GM21390 (cell line): ENCODE measurements at regions not wholly inside any gene's neighbourhood (a gene's known extent, or its start where the extent isn't known, plus 50 kb on each side); places are given as distances from the start of the nearest gene placed in this dataset.

Experiments used
- ATAC-seq: cut with Tn5 transposase; IDR thresholded peaks from one replicate; pipeline ENCODE4 v1.9.1; 2021; ENCODE audit not compliant: unreplicated experiment

DNA sequence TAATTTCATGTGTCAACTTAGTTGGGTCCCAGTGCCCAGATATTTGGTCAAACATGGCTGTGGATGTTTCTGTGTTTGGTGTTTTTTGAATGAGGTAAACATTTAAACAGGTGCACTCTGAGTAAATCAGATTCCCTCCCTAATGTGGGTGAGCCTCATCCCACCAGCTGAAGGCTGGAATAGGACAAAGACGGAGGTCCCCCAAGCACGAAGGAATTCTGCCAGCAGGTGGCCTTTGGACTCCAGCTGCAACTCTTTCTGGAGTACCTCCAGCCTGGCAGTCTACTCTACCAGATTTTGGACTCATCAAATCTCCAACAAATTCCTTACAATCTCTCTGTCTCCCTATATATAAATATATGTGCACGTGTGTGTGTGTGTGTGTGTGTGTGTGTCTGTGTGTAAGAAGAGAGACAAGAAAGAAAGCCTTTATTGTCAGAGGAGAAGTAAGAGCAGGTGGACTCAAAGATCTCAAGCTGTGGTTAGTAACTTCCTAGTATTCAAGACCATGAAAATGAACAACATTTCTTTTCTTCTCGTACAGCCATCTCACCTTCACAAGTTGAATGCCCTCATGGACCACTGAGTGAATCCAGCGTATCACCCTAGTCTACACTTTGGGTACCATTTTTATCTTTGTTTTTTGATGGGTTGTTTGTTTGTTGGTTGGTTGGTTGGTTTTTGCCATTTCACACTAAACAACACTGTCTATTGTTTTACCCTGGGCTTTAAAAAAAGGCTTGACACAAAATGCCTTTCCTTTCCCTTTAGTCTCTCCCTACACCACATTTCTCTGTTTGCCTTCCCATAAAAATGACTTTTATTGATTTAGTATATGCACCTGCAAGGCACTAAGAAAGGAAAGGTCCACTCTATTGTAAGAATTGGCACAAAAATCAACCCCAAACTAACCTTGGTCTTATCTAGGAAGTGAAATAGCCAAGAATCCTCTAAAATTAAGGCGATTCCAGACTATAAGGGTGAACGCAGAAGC, 118.7 kb downstream of the TENT4A start:
- no peak for ATAC-seq

DNA sequence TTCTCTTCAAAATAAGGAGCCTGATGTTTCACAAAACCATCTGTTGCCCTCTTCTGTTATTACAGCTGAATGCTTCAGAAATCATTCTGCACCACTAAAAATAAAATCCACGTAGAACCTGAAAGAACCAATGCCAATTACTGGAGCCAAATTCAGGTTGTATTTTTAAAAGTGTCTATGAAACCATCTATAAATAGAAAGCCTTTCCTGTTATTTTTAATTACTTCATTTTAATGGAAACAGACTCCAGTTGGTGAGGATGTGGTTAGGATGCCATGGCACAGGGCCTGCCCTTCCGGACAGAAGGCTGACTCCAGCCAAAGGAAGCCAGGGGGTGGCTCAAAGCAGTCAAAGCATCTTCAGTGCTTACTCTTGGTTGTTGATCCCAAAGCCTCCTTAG, 119.8 kb downstream of the TENT4A start:
- ATAC-seq: no peak

- ATAC-seq: no peak
Observed at GRCh38 chr5:6833406-6833805, 120.2 kb downstream of the TENT4A start.

- no peak for ATAC-seq
Observed at GRCh38 chr5:6837095-6837494, 123.9 kb downstream of the TENT4A start.

- ATAC-seq: no peak
Observed at GRCh38 chr5:6837519-6838110, 124.4 kb downstream of the TENT4A start.

- ATAC-seq: no peak
Observed at GRCh38 chr5:6838736-6839135, 125.5 kb downstream of the TENT4A start.

GRCh38 chr5:6840136-6840793, 127.0 kb downstream of the TENT4A start:
- ATAC-seq: no peak

DNA sequence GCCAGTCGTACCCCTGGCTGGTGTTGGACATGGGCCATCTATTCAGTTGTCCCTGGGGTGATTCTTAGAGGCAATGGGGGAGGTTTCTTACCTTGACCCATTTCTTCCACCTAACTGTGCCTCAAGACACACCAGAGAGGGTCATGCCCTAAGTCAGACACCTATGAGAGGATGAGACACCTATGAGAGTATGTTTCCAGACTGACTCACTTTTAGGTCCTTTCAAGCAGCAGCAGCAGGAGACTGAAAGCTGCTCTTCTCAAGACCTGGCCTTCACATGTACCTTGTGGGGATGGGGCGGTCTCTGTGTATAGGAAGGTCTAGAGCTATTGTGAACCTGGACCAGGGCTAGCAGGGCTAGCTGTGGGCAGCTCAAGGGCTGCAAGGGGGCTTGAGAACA, 130.1 kb downstream of the TENT4A start:
- no peak for ATAC-seq

DNA sequence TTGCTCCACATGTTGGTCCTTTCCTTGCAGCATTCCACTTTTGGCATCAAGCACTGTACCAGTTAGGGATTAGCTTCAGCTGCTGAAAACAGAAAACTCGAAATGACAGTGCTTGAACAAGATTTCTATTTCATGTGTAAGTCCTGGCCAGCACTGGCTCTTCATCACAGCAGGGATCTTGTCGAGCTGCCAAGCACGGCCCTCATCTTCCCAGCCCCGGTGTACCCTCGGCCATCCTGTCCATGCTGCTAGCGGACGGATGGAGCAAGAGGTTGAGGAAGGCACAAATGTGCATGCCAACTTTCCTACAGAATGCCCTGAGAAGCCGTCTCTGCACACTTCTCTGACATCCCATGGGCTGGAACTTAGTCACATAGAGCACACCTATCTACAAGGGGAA, 130.6 kb downstream of the TENT4A start:
- no peak for ATAC-seq

DNA sequence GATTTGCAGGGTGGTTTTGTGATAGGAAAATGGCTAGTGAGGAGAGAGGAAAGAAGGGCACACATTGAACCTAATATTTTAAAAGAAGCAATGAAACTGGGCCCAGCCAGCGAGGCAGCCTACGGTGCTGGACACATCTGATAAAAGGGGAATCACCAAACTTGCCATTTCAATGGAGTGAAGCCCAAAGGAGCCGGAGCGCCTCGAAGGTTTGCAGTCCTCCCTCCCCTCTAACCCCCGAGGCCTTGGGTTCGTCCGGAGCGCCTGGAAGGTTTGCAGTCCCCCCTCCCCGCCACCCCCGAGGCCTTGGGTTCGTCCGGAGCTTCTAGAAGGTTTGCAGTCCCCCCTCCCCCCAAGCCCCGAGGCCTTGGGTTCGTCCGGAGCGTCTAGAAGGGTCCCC, 132.6 kb downstream of the TENT4A start:
- no peak for ATAC-seq

- ATAC-seq: no peak
Observed at GRCh38 chr5:6847870-6848269, 134.6 kb downstream of the TENT4A start.

DNA sequence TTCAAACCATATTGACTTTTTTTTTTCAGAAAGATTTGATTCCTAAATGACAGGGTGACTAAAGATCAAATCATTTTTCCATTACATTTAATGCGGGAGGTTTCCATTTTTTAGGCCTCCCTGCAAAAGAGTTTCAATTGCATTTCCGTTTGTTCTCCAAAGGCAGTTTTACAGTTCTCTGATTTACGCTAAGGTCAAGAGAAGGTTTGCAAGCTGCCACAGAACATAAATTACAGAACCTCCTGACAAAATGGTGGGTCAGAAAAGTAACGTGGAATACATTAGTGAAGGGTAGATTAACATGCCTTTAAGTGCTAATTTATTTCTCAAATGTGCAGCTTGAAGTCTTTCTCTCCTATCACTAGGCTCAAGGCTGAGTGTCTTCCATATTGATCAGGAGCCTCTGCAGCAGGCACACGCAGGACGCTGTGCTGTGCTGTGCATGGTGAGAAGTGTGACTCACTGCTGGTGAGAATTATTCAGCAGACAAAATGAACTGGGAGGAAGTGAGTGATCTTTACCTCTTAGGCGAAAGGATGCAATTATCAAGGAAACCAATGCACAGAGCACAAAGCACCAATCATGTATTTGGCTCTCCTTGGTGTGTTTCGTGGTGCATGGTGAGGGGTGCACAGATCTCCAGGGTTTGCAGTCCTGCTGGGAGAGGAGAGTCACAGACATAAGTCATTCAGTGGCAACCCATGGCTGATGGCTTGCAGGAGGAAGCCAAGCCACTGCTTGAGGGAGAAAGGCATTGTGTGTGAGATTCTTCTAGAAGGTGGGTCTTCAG, 136.3 kb downstream of the TENT4A start:
- no peak for ATAC-seq

GRCh38 chr5:6850106-6850432, 136.8 kb downstream of the TENT4A start:
- ATAC-seq: no peak

DNA sequence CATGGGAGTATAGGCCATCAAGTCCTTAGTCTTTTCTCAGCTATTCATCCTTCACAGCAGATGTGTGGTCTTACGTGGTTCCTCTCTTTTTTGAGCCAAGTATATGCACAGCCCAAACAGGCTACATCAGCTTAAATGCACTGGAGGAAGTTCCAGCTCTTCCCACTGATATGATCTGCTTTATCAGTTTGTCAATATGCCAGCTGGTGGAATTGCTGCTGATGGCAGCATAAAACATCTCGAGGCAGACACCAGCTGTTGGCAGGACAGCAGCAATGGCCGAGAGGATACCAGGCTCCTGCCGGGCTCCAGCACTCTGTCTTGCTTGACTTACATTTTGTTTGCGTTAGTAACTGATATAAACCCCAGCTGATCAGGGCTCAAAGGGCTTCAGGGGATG, 143.4 kb downstream of the TENT4A start:
- ATAC-seq: no peak

- no peak for ATAC-seq
Observed at GRCh38 chr5:6858419-6858818, 145.2 kb downstream of the TENT4A start.

DNA sequence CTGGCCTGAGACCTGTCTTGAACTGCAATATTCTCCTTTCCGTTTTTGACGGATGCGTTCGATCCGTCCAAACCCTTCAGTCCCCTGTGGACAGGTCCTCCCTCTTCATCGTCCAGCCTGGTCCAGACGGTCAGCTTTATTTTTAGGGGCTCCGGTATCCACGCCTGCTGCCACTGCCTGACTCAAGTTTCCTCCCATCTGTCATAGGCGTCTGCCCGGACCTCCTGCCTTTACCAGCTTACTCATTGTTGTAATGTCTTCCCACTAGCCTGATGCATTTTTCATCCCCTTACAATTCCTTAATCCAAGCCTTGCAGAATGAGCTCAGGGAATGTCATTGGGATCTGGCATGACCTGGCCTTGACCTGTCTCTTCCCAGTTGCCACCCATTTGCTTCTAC, 145.8 kb downstream of the TENT4A start:
- ATAC-seq: no peak

DNA sequence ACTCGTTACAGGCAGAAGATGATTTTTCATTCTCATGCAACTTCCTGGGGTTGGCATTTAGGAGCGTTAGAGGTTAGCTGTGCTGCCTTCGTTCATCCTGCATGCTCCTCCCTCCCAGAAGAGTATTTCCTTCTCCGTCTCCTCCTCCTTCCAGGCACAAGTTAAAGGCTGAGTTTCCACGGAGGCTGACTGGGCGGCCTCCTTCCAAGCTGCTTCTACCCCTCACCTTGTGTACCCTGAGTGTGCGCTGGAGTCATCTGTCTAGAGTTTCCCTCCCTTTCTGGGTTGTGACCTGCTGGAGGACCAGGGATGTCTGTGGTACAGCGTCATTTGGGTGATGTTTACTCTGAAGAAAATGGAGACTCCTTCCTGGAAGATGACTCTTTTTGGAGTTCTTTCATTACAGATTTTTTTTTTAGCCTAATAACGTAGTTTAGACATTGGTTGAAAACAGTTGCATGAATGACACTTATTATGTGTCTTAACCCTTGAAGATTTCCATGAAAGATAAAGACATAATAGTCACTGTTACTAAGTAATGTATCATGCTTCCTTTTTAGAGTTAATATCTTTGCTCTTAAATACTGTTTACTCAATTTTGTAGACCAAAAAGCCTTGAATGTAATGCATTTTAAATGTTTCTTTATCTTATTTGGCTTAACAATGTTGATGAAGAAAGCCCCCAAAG, 146.9 kb downstream of the TENT4A start:
- ATAC-seq: no peak

GRCh38 chr5:6861036-6861435, 147.8 kb downstream of the TENT4A start:
- no peak for ATAC-seq

GRCh38 chr5:6861667-6862066, 148.4 kb downstream of the TENT4A start:
- no peak for ATAC-seq

- no peak for ATAC-seq
Observed at GRCh38 chr5:6862306-6862705, 149.1 kb downstream of the TENT4A start.

- ATAC-seq: no peak
Observed at GRCh38 chr5:6867712-6868111, 154.5 kb downstream of the TENT4A start.
